RWPE1 (cell line): ENCODE measurements at regions not wholly inside any gene's neighbourhood (a gene's known extent, or its start where the extent isn't known, plus 50 kb on each side); places are given as distances from the start of the nearest gene placed in this dataset.

Experiments
- CTCF ChIA-PET: fragments of 350-600 bp; sonication (Branson Sonifier 250); formaldehyde crosslinking; extraction: SDS; loops from one replicate; lab custom pipeline; 2021; lab: Yijun Ruan, JAX
- POLR2A ChIA-PET: fragments of 400-600 bp; formaldehyde crosslinking; extraction: SDS; loops from one replicate; lab custom pipeline; 2020; ENCODE audit warnings: antibody characterized with exemption; ENCODE audit not compliant: low non-redundant PET; lab: Yijun Ruan, JAX
- DNase-seq: peaks from one replicate; pipeline ENCODE4 v3.0.0; 2012; ENCODE audit warnings: low spot score
- H3K27ac ChIP-seq: fragments of 450-650 bp; 2 replicates; pipeline ENCODE4 v1.5.1; 2017
- TF ChIP-seq, protein P1 (sequence below): fragments of 450-650 bp; conservative IDR thresholded peaks from 2 replicates; pipeline ENCODE4 v1.5.1; 2017; ENCODE audit warnings: low read depth, mild to moderate bottlenecking

DNA sequence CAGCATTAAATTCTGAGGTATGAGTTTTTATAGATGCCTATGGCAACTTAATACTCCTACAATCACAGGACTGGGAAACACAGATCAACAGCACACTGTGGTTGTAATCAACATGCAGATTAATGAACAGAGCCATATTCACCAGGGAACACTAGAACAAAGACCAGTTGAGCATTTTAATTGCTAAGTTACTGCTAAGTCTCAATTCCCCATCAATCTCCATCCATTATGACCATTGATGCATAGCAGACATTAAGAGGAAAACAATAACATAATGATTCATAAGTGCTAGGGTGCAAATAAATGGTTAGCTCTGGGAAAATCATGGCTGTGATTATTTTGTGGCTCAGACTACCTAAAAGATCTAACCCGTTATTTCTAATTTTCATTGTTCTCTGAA, 505.6 kb downstream of the TRHDE start:
- ChIA-PET POLR2A (no interaction called here), CTCF (interaction anchor here (0.7 kb wide), 1 partner anchor 255 kb away, joined by 3 read pairs; no protein-coding TSS in a partner anchor)
- no peak overlapping the region for H3K27ac ChIP-seq
- no peak for DNase-seq
- TF ChIP-seq, protein P1, sequence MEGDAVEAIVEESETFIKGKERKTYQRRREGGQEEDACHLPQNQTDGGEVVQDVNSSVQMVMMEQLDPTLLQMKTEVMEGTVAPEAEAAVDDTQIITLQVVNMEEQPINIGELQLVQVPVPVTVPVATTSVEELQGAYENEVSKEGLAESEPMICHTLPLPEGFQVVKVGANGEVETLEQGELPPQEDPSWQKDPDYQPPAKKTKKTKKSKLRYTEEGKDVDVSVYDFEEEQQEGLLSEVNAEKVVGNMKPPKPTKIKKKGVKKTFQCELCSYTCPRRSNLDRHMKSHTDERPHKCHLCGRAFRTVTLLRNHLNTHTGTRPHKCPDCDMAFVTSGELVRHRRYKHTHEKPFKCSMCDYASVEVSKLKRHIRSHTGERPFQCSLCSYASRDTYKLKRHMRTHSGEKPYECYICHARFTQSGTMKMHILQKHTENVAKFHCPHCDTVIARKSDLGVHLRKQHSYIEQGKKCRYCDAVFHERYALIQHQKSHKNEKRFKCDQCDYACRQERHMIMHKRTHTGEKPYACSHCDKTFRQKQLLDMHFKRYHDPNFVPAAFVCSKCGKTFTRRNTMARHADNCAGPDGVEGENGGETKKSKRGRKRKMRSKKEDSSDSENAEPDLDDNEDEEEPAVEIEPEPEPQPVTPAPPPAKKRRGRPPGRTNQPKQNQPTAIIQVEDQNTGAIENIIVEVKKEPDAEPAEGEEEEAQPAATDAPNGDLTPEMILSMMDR = no peak

DNA sequence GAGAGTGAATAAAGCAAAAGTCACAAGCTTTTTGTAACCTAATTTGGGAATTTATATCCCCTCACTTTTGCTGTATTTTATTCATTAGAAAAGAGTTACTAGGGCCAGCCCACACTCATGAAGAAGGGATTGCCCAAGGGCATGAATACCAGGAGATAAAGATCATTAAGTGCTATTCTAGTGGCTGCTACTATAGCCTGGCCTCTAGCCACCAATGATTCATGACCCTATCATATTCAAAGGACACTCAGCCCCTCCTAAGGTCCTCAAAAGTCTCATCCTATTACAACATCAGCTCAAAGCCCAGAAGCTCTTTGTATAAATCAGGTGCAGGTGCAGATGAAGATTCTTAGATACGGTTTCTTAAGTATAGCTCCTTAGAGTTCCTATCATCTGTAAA, 518.1 kb downstream of the TRHDE start:
- TF ChIP-seq, protein P1 = no peak
- POLR2A ChIA-PET = no interaction called here
- DNase-seq = no peak
- CTCF ChIA-PET = no interaction called here
- no peak overlapping the region for H3K27ac ChIP-seq

DNA sequence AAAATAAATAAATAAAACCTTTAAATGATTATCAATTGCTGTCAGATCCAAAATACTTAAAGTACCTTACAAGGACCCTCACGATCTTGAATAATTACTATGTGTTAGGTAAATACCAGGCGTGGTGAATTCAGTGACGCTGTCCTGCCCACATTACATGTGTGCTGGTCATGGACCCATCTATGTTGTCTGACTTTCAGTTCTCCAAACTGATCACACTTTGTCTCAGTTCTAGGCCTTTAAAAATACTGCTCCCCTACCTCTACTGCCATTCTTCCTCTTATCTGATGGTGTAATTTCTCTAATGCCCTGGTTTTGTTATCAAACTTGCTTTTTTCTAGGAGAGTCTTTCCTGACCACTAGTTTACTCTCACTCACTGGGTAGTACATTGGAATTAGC, 520.7 kb downstream of the TRHDE start:
- TF ChIP-seq, protein P1 = no peak
- ChIA-PET POLR2A (no interaction called here), CTCF (no interaction called here)
- H3K27ac ChIP-seq = no peak overlapping the region
- DNase-seq = no peak

DNA sequence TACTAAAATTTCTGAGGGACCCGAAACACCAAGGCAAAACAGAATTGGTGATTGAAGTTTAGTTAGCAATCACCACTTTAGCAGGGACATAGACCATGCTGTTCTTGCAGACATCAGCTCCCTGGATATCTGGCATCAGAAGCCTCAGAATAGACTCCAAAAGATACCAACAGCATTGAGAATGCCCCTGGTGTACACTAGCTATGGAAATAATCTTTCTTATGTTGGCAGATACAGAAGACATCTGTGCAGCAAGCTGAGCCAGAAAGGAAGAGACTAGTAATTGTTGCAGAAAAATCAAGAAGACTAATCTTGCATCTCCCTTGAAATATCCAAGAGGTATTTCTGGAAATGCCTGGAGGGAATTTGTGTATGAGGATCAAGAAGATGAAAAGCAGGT, 521.6 kb downstream of the TRHDE start:
- H3K27ac ChIP-seq = no peak overlapping the region
- TF ChIP-seq, protein P1 = no peak
- ChIA-PET POLR2A (no interaction called here), CTCF (no interaction called here)
- DNase-seq = no peak

DNA sequence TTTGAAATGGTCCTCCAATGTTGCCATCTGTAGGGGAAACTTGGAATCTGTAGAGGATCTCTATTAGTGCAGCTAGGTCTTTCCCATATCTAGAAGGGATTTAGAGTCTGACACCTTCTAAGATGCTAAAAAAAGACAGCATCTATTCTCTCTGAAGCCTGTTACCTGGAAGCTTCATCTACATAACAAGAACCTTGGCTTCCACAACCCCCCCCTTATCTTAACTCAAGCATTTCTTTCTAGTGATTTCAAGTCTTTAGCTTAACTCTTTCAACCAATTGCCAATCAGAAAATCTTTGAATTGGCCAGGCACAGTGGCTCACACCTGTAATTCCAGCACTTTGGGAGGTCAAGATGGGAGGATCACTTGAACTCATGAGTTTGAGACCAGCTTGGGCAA, 543.3 kb downstream of the TRHDE start:
- H3K27ac ChIP-seq = no peak overlapping the region
- DNase-seq = no peak
- POLR2A ChIA-PET = no interaction called here
- CTCF ChIA-PET = no interaction called here
- TF ChIP-seq, protein P1 = no peak

DNA sequence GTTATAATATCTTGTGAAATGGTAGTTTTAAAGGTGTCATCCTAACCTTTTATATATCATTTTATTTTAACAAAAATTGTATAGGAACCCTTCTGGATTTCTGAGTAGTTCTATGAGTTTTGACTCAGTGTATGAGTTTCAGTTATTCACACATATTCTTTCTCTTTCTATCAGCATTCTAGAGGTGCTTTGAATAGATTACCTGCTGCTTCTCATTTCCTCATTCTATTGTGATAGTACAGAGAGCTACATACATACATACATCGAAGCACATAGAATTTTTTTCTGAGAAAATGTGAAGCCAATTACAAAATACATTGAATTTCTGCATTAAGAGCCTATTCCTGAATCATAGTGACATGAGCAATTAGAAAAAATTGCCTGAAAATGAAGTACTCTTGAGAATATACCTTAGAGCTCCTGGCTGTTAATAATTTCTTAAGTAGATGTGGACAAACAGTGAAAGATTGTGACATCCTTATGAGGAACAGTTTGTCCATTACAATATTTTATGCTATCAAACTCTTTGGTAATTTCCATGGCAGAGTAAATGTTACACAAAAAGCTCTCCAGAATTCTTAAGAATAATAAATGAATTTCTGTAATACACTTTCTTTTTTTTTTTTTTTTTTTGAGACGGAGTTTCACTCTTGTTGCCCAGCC, 556.6 kb downstream of the TRHDE start:
- H3K27ac ChIP-seq = no peak overlapping the region
- POLR2A ChIA-PET = no interaction called here
- CTCF ChIA-PET = no interaction called here
- DNase-seq = no peak
- TF ChIP-seq, protein P1 = no peak
